Loucy (cell line): ENCODE measurements at regions not wholly inside any gene's neighbourhood (a gene's known extent, or its start where the extent isn't known, plus 50 kb on each side); places are given as distances from the start of the nearest gene placed in this dataset.

Source experiments
- H2AFZ ChIP-seq: fragments of 200-600 bp; sonication (generic); 2 replicates; pipeline ENCODE4 v1.6.0; 2016; ENCODE audit warnings: antibody characterized with exemption, mild to moderate bottlenecking, low read length, moderate library complexity
- H3F3A ChIP-seq: fragments of 200-600 bp; 2 replicates; pipeline ENCODE4 v1.6.0; 2016; ENCODE audit warnings: antibody characterized with exemption, low read depth, mild to moderate bottlenecking
- H3K27me3 ChIP-seq: fragments of 200-600 bp; sonication (generic); 2 replicates; pipeline ENCODE4 v1.6.1; 2014; ENCODE audit warnings: low read length, mild to moderate bottlenecking; ENCODE audit not compliant: insufficient read depth, poor library complexity, severe bottlenecking
- H3K36me3 ChIP-seq: fragments of 200-600 bp; sonication (generic); 2 replicates; pipeline ENCODE4 v1.6.1; 2016; ENCODE audit warnings: low read length; ENCODE audit not compliant: insufficient read depth
- H3K4me1 ChIP-seq: fragments of 200-600 bp; sonication (generic); 2 replicates; pipeline ENCODE4 v1.5.1; 2014; ENCODE audit warnings: low read length, mild to moderate bottlenecking; ENCODE audit not compliant: insufficient read depth, poor library complexity, severe bottlenecking
- H3K4me2 ChIP-seq: fragments of 200-600 bp; sonication (generic); 2 replicates; pipeline ENCODE4 v1.6.0; 2014; ENCODE audit warnings: antibody characterized with exemption, low read length, low read depth, mild to moderate bottlenecking; ENCODE audit not compliant: poor library complexity, severe bottlenecking
- H3K4me3 ChIP-seq: fragments of 200-600 bp; sonication (generic); 2 replicates; pipeline ENCODE4 v1.5.1; 2014; ENCODE audit warnings: low read length, mild to moderate bottlenecking, mixed read lengths; ENCODE audit not compliant: poor library complexity, severe bottlenecking
- H3K79me2 ChIP-seq: fragments of 200-600 bp; sonication (generic); 2 replicates; pipeline ENCODE4 v1.6.1; 2014; ENCODE audit warnings: low read length; ENCODE audit not compliant: insufficient read depth
- H3K9ac ChIP-seq: fragments of 200-600 bp; sonication (generic); 2 replicates; pipeline ENCODE4 v1.6.0; 2014; ENCODE audit warnings: mild to moderate bottlenecking, low read depth, low read length, moderate library complexity; ENCODE audit not compliant: poor library complexity, severe bottlenecking
- H3K9me2 ChIP-seq: fragments of 200-600 bp; sonication (generic); replicated peaks from 2 replicates; pipeline ENCODE4 v1.6.1; 2016; ENCODE audit warnings: low read depth, low read length, mixed read lengths
- H3K9me3 ChIP-seq: fragments of 200-600 bp; sonication (generic); 2 replicates; pipeline ENCODE4 v1.6.1; 2014; ENCODE audit warnings: mild to moderate bottlenecking, antibody characterized with exemption, low read length, low read depth; ENCODE audit not compliant: insufficient read depth
- H4K20me1 ChIP-seq: fragments of 200-600 bp; sonication (generic); 2 replicates; pipeline ENCODE4 v1.6.0; 2014; ENCODE audit warnings: antibody characterized with exemption, low read length, mild to moderate bottlenecking; ENCODE audit not compliant: insufficient read depth, poor library complexity, severe bottlenecking
- CTCF ChIP-seq: fragments of 200-600 bp; sonication (generic); conservative IDR thresholded peaks from 2 replicates; pipeline ENCODE4 v1.5.1; 2014; ENCODE audit warnings: mild to moderate bottlenecking, antibody characterized with exemption, low read length
- EZH2phosphoT487 ChIP-seq: fragments of 200-600 bp; IDR thresholded peaks from 2 replicates; pipeline ENCODE4 v1.6.1; 2018; ENCODE audit warnings: antibody characterized with exemption, mild to moderate bottlenecking, moderate library complexity, borderline replicate concordance

- H3K9ac ChIP-seq = no peak overlapping the region
- TF ChIP-seq EZH2phosphoT487 (no peak), CTCF (no peak)
- H3K27me3 ChIP-seq = no peaks in the 10 kb centered on the region
- H3K9me3 ChIP-seq = no peaks in the 10 kb centered on the region
- H3K4me1 ChIP-seq = no peaks in the 10 kb centered on the region
- no peaks in the 10 kb centered on the region for H4K20me1 ChIP-seq
- no peak overlapping the region for H3K4me2 ChIP-seq
- no peaks in the 10 kb centered on the region for H3K36me3 ChIP-seq
- H3K4me3 ChIP-seq = no peak overlapping the region
- H3F3A ChIP-seq = no peaks in the 10 kb centered on the region
- H2AFZ ChIP-seq = no peak overlapping the region
- H3K9me2 ChIP-seq = no peaks in the 10 kb centered on the region
- H3K79me2 ChIP-seq = no peaks in the 10 kb centered on the region
These were observed 1479.9 kb upstream of the PRR20A start for GRCh38 chr13:55660851-55661250.

- H3K36me3 ChIP-seq = no peaks in the 10 kb centered on the region
- no peaks in the 10 kb centered on the region for H3K4me1 ChIP-seq
- no peaks in the 10 kb centered on the region for H3F3A ChIP-seq
- no peaks in the 10 kb centered on the region for H3K9me2 ChIP-seq
- no peaks in the 10 kb centered on the region for H3K9me3 ChIP-seq
- no peak overlapping the region for H3K4me3 ChIP-seq
- TF ChIP-seq CTCF (no peak), EZH2phosphoT487 (no peak)
- no peak overlapping the region for H3K4me2 ChIP-seq
- no peak overlapping the region for H3K9ac ChIP-seq
- H4K20me1 ChIP-seq = no peaks in the 10 kb centered on the region
- H3K79me2 ChIP-seq = no peaks in the 10 kb centered on the region
- H2AFZ ChIP-seq = no peak overlapping the region
- H3K27me3 ChIP-seq = no peaks in the 10 kb centered on the region
These were observed 1479.2 kb upstream of the PRR20A start for GRCh38 chr13:55661505-55661904.

GRCh38 chr13:55664178-55664577, 1476.5 kb upstream of the PRR20A start:
- H3K79me2 ChIP-seq = no peaks in the 10 kb centered on the region
- no peaks in the 10 kb centered on the region for H3K9me2 ChIP-seq
- H3K4me1 ChIP-seq = no peaks in the 10 kb centered on the region
- no peak overlapping the region for H2AFZ ChIP-seq
- H3K36me3 ChIP-seq = no peaks in the 10 kb centered on the region
- H3K4me2 ChIP-seq = no peak overlapping the region
- no peaks in the 10 kb centered on the region for H3F3A ChIP-seq
- H4K20me1 ChIP-seq = no peaks in the 10 kb centered on the region
- TF ChIP-seq CTCF (no peak), EZH2phosphoT487 (no peak)
- H3K4me3 ChIP-seq = no peak overlapping the region
- H3K9ac ChIP-seq = no peak overlapping the region
- no peaks in the 10 kb centered on the region for H3K27me3 ChIP-seq
- H3K9me3 ChIP-seq = no peaks in the 10 kb centered on the region
